ENCODE measurements at regions not wholly inside any gene's neighbourhood (a gene's known extent, or its start where the extent isn't known, plus 50 kb on each side); places are given as distances from the start of the nearest gene placed in this dataset.

- no peak for DNase-seq
Measured at GRCh38 chr6:82068721-82069120, 178.8 kb downstream of the IBTK start.

DNA sequence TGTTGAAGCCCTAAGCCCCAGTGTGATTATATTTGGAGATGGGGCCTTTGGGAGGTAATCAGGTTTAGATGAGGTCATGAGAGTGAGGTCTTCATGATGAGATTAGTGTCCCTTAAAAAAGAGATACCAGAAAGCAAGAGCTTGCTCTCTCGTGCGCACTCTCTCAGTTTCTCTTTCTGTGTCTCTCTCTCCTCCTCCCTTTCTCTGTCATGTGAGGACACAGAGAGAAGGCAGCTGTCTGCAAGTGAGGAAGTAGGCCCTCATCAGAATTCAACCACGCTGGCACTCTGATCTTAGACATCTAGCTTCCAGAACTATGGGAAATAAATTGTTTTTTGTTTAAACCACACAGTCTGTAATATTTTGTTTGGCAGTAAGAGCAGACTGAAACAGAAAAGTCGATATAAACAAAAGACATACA is 180.5 kb downstream of the IBTK start:
- no peak for DNase-seq

- no peak for DNase-seq
Measured at GRCh38 chr6:82066196-82066595, 181.3 kb downstream of the IBTK start.

- DNase-seq = no peak
Measured at GRCh38 chr6:82063574-82063973, 184.0 kb downstream of the IBTK start.

GRCh38 chr6:82062219-82062618 is 185.3 kb downstream of the IBTK start:
- no peak for DNase-seq

GRCh38 chr6:82057846-82058554 is 189.5 kb downstream of the IBTK start:
- no peak for DNase-seq

DNA sequence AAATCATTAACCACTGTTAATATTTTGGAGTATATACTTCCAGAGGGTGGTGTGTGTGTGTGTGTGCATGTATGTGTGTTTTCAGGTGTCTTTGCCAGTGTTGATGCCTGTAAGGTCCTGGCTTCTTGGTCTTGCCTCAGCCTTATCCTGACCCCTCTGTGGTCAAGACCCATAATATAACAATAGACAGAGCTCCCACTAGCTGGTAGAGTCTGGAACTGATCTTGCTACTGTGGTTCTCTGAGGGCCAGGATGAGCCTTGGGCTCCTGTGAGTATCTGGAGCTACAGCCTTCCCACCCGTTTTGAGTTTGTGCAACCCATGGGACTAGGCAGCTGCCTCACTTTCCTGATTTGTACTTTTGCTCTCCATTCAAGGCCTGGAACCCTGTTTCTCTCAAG is 191.0 kb downstream of the IBTK start:
- DNase-seq = no peak

GRCh38 chr6:82045965-82046756 is 201.4 kb downstream of the IBTK start:
- DNase-seq = no peak

DNA sequence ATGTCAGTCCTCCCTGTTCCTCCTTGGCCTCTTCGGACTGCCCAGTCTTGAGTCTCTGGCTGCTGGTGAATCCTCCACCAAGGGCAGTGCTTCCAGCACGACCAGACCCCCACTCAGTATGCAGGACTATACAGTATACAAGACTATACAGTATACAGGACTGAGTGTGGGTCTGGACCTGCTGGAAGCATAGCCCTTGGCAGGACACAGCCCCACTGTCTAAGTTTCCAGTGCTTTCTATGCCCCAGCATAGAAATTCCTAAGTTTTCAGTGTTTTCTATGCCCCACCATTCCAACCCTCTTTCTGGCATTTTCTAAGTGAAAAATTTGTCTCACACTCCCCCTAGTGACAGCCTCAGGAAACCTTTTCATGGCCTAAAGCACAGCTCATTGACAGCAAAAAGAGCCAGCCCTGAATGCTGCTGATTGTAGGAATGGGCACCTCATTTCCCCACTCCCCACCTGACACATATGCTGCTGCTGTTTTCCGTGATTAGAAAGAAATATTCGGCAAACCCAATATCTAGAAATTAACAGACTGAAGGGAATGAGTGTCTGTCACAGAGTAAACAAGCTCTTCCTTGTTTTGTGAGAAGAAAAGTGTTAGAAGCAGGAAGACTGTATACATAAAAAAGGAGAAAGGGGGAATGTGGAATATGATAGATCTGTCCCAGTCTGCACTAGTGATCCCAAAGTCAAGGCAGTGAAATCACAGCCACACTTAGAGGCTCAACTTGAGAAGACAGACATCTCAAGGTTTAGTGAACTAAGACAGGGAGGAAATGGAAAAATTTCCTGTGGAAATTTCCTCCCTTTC is 206.9 kb downstream of the IBTK start:
- no peak for DNase-seq

- DNase-seq = no peak
Measured at GRCh38 chr6:82038631-82039030, 208.9 kb downstream of the IBTK start.

- DNase-seq = no peak
Measured at GRCh38 chr6:82035526-82035925, 212.0 kb downstream of the IBTK start.

DNA sequence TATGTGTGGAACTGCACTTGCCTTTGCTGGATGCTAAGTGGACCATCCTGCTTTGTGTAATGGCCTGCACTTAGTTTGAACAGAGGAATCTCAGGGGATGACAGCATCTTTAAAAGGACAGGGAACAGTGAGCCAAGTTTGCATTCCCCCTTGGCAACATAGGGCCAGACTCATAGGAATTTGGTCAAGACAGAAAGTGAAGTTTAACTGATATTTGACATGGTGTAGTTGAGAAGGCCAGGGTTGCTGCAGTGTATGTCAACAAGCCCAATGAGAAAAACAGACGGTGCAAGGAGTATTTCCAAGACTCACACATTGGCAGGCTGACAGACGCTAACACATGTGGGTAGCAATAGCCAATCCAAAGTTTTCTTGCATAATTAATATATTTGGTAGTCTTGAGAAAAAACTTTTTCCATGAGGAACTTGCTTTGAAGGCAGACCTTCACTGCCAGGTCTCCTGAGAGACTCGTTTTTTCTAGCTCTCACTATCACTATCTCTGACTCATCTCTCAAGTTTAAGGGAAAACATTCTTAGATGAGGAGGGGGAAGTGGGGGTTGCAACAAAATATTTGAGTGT is 213.8 kb downstream of the IBTK start:
- DNase-seq = no peak

DNA sequence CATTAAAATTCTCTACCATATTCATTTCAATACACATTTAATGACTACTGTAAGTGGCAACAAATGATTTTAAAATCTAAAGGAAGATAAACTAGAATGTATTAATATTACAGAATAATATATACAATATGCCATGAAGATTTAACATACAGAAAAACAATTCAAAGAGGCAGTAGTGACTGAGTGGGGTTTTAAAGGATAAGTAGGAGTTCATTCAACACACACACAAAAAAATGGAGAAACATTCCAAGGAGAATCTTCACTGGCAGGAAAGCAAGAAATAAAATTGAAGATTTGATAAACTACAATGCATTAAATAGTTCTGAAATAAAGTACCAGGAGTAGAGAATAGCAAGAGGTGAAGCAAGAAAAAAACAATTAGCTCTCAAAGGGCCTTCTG is 215.1 kb downstream of the IBTK start:
- no peak for DNase-seq

DNA sequence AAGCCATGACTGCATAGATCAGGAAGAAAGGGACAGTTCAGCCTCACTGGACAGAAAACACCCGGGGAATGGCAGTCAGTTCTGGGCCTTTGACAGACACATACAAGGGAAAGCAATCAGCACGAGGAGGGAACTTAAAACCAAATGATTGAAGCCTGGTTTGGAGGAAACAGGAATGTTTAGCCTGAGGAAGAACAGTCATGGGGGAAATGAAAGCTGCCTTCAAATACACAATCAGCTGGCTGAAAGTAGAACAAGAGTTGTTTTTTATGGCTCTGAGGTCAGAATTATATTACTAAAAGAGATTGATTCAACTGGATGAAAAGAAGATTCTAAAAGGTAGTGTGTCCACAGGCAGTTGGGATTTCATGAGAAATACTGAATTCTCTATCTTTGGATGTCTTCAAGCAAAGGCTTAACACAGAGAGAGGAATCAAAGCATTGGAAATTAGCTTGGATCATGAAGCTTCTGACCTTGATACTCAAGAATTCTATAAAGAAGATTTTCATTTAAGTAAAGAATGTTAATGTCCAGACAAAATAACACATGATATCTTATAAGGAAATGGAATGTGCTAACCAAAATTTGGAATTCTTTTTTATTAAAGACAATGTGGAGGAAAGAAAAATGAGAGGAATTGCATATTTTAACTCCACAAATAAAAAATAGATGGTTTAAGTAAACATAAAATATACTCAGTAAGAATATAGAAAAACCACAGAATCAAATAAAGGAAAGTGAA is 216.6 kb downstream of the IBTK start:
- no peak for DNase-seq

DNA sequence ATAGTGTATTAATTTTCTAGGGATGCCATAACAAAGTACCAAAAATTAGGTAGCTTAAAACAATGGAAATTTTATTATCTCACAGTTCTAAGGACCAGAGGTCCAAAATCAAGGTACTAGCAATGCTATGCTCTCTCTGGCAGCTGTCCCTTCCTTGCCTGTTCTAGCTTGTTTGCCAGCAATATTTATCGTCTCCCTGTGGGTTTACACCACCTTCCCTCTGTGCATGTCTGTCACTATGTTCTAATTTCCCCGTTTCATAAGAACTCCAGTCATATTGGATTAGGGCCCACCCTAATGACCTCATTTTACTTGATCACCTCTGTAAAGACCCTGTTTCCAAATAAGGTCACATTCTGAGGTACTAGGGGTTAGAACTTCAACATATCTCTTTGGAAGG is 217.2 kb downstream of the IBTK start:
- no peak for DNase-seq

DNA sequence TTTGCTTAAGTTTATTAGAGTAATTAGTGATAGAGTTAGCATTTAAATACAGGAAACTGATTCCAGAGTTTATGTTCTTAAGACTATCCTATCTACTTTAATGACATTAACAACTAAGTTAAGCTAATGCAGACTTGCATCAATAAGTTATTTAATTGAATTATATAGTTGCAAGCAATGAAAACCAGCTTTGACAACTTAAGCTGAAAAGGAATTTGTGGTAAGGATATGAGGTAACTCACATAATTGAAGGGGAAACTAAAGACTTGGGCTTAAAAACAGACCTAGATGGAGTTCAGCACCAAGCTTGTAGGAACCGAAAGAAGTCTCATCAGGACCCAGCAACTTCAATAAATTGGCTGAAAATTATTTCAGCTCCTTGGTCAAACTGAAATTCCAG is 222.3 kb downstream of the IBTK start:
- DNase-seq = no peak

GRCh38 chr6:82022614-82023129 is 224.9 kb downstream of the IBTK start:
- no peak for DNase-seq

- DNase-seq = no peak
Measured at GRCh38 chr6:82017773-82018172, 229.8 kb downstream of the IBTK start.

DNA sequence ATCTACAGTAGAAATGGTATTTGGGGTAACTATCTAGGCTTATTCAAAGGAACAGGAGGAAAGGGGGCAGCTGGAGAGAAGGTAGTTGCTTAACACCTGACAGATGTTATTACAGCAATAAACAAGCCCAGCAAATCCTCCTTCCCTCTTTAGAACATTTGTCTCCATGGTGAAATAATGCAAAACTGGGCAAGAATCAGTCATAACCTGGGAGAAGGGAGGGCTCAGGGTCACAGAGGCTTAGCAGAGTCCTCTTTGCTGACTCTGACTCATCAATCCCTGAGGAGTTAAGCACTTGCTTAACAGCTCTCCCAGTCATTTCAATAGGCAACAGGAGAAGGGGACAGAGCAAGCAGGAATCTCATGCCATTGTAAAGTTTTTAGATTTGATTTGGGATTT is 230.3 kb downstream of the IBTK start:
- no peak for DNase-seq

GRCh38 chr6:82015526-82015925 is 232.0 kb downstream of the IBTK start:
- DNase-seq = no peak

DNA sequence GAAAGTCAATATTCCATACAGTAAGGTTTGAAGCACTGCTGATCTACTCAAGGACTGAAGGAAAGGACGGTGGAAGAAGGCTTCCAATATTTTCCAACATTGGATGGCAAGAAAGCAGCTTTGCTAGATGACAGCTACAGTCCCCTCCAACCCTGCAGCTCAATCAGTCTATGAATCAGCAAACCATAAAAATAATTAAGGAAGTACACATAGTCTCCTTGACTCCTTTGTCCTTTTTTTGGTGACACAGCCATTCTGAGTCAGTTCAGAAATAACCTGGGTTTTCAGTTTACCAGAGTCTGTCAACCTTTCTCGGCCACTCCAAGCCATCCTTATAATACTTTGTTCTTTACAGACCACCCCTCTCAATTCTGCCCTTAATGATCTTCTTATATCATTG is 232.5 kb downstream of the IBTK start:
- DNase-seq = no peak
